Liver (tissue), 8 donors: ENCODE measurements at regions not wholly inside any gene's neighbourhood (a gene's known extent, or its start where the extent isn't known, plus 50 kb on each side); places are given as distances from the start of the nearest gene placed in this dataset.

Source experiments
- DNase-seq: peaks from one replicate; pipeline ENCODE4 v3.0.0-alpha.2; 2017; ENCODE audit warnings: low spot score
- H3K27ac ChIP-seq, 2 donors: one replicate each; pipeline ENCODE4 v1.7.0; 2013; ENCODE audit warnings: inconsistent platforms in 2 of 2, low read length in 2 of 2, control low read depth in 1 of 2, low read depth in 1 of 2, mild to moderate bottlenecking in 1 of 2
- H3K27me3 ChIP-seq, 4 donors: one replicate each; pipeline versions ENCODE4 v1.6.1 to v1.7.0; 2013; ENCODE audit warnings: low read length in 3 of 4, inconsistent platforms in 1 of 4, mild to moderate bottlenecking in 1 of 4, moderate library complexity in 1 of 4; ENCODE audit not compliant: control insufficient read depth in 4 of 4, insufficient read depth in 4 of 4
- H3K36me3 ChIP-seq, 4 donors: one replicate each; pipeline versions ENCODE4 v1.6.1 to v1.7.0; 2013; ENCODE audit warnings: low read length in 3 of 4, mild to moderate bottlenecking in 3 of 4, low read depth in 1 of 4, moderate library complexity in 1 of 4; ENCODE audit not compliant: control insufficient read depth in 4 of 4, insufficient read depth in 3 of 4
- H3K4me1 ChIP-seq, 4 donors: one replicate each; pipeline versions ENCODE4 v1.6.1 to v1.7.0; 2013; ENCODE audit warnings: low read length in 3 of 4, mild to moderate bottlenecking in 3 of 4, moderate library complexity in 1 of 4; ENCODE audit not compliant: control insufficient read depth in 4 of 4, insufficient read depth in 4 of 4
- H3K4me3 ChIP-seq, 3 donors: one replicate each; pipeline versions ENCODE4 v1.6.1 to v1.7.0; 2013; ENCODE audit warnings: low read length in 3 of 3, control low read depth in 1 of 3, low read depth in 1 of 3, mild to moderate bottlenecking in 1 of 3
- H3K9ac ChIP-seq, 2 donors: one replicate each; pipeline ENCODE4 v1.7.0; 2013; ENCODE audit warnings: low read length in 2 of 2, mild to moderate bottlenecking in 2 of 2, moderate library complexity in 2 of 2, control low read depth in 1 of 2, low read depth in 1 of 2
- H3K9me3 ChIP-seq, 4 donors: one replicate each; pipeline versions ENCODE4 v1.6.1 to v1.7.0; 2013; ENCODE audit warnings: low read length in 3 of 4; ENCODE audit not compliant: control insufficient read depth in 4 of 4
- ATF3 ChIP-seq: IDR thresholded peaks from 2 replicates; pipeline ENCODE4 v1.6.1; 2016; ENCODE audit warnings: antibody characterized with exemption
- CTCF ChIP-seq: fragments of 150-350 bp; IDR thresholded peaks from 2 replicates; pipeline ENCODE4 v1.5.1; 2017; ENCODE audit warnings: improper control_type of control experiment, low read depth, low read length; ENCODE audit not compliant: missing input control
- FOXA2 ChIP-seq: IDR thresholded peaks from 2 replicates; pipeline ENCODE4 v1.6.1; 2016; ENCODE audit warnings: antibody characterized with exemption
- GABPA ChIP-seq, 2 donors: IDR thresholded peaks in 1 of 2; conservative IDR thresholded peaks in 1 of 2; 2 replicates each; pipeline ENCODE4 v1.6.1; 2016; ENCODE audit warnings: antibody characterized with exemption in 2 of 2, mild to moderate bottlenecking in 1 of 2, moderate library complexity in 1 of 2
- HNF4A ChIP-seq, 2 donors: conservative IDR thresholded peaks; 2 replicates each; pipeline ENCODE4 v1.6.1; 2016; ENCODE audit warnings: antibody characterized with exemption in 2 of 2, mild to moderate bottlenecking in 2 of 2
- HNF4G ChIP-seq: IDR thresholded peaks from 2 replicates; pipeline ENCODE4 v1.6.1; 2016; ENCODE audit warnings: antibody characterized with exemption
- NR2F2 ChIP-seq: IDR thresholded peaks from 2 replicates; pipeline ENCODE4 v1.6.1; 2016; ENCODE audit warnings: antibody characterized with exemption
- SP1 ChIP-seq: IDR thresholded peaks from 2 replicates; pipeline ENCODE4 v1.6.1; 2018; ENCODE audit warnings: antibody characterized with exemption, mild to moderate bottlenecking
- TAF1 ChIP-seq: conservative IDR thresholded peaks from 2 replicates; pipeline ENCODE4 v1.6.1; 2016; ENCODE audit warnings: antibody characterized with exemption, mild to moderate bottlenecking
- YY1 ChIP-seq: IDR thresholded peaks from 2 replicates; pipeline ENCODE4 v1.6.1; 2016; ENCODE audit warnings: antibody characterized with exemption, mild to moderate bottlenecking
- ZBTB33 ChIP-seq: IDR thresholded peaks from 2 replicates; pipeline ENCODE4 v1.6.1; 2016; ENCODE audit warnings: antibody characterized with exemption
- WGBS: extraction: QIAGEN DNeasy Blood & Tissue Kit; methylation state at CpG from one replicate; pipeline ENCODE4 v1.1.7; 2013; 5-methylcytosine and 5-hydroxymethylcytosine counted together
- TF ChIP-seq, protein P1 (sequence below): IDR thresholded peaks from 2 replicates; pipeline ENCODE4 v1.6.1; 2016; ENCODE audit warnings: antibody characterized with exemption, mild to moderate bottlenecking
- donor health status: healthy.
- donor health status: healthy.
- donor health status: healthy.
- donor health status: healthy.
- donor health status: healthy.

GRCh38 chr9:7228726-7229125, 471.0 kb downstream of the KDM4C start (continued):
- TF ChIP-seq ATF3: no peak

GRCh38 chr9:7227951-7228350, 470.2 kb downstream of the KDM4C start:
- H3K9ac ChIP-seq: no peak overlapping the region
- no peaks in the 10 kb centered on the region for H3K4me1 ChIP-seq
- no peak overlapping the region for H3K4me3 ChIP-seq
- H3K27me3 ChIP-seq: peaks cover 0 to 4% (median 0%) of the 10 kb centered on the region in 4 donors
- no peak for DNase-seq
- no peak overlapping the region for H3K27ac ChIP-seq
- no peaks in the 10 kb centered on the region for H3K36me3 ChIP-seq
- no peaks in the 10 kb centered on the region for H3K9me3 ChIP-seq
- TF ChIP-seq GABPA (IDR thresholded peaks at IDR 0.05 in 1 of 2, conservative IDR thresholded peaks at IDR 0.05 in 1 of 2) (no peak), FOXA2 (no peak), TAF1 (no peak), NR2F2 (no peak)
- TF ChIP-seq, protein P1, sequence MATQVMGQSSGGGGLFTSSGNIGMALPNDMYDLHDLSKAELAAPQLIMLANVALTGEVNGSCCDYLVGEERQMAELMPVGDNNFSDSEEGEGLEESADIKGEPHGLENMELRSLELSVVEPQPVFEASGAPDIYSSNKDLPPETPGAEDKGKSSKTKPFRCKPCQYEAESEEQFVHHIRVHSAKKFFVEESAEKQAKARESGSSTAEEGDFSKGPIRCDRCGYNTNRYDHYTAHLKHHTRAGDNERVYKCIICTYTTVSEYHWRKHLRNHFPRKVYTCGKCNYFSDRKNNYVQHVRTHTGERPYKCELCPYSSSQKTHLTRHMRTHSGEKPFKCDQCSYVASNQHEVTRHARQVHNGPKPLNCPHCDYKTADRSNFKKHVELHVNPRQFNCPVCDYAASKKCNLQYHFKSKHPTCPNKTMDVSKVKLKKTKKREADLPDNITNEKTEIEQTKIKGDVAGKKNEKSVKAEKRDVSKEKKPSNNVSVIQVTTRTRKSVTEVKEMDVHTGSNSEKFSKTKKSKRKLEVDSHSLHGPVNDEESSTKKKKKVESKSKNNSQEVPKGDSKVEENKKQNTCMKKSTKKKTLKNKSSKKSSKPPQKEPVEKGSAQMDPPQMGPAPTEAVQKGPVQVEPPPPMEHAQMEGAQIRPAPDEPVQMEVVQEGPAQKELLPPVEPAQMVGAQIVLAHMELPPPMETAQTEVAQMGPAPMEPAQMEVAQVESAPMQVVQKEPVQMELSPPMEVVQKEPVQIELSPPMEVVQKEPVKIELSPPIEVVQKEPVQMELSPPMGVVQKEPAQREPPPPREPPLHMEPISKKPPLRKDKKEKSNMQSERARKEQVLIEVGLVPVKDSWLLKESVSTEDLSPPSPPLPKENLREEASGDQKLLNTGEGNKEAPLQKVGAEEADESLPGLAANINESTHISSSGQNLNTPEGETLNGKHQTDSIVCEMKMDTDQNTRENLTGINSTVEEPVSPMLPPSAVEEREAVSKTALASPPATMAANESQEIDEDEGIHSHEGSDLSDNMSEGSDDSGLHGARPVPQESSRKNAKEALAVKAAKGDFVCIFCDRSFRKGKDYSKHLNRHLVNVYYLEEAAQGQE: no peak
- 72% methylated on average over 8 of the region's 8 CpGs for WGBS

GRCh38 chr9:7226007-7226640, 468.4 kb downstream of the KDM4C start:
- Histone ChIP-seq H3K9ac (no peak overlapping the region), H3K4me1 (no peaks in the 10 kb centered on the region), H3K36me3 (no peaks in the 10 kb centered on the region), H3K27me3 (peaks cover 0 to 4% (median 0%) of the 10 kb centered on the region in 4 donors), H3K4me3 (no peak overlapping the region), H3K9me3 (no peaks in the 10 kb centered on the region), H3K27ac (no peak overlapping the region)
- TF ChIP-seq YY1 (no peak), HNF4A (conservative IDR thresholded peaks at IDR 0.05) (no peak), TAF1 (no peak), SP1 (no peak), HNF4G (no peak), NR2F2 (no peak), CTCF (no peak), ZBTB33 (no peak)
- TF ChIP-seq, protein P1: no peak
- WGBS: 79% methylated on average over 7 of the region's 7 CpGs
- no peak for DNase-seq
